ENCODE measurements at regions not wholly inside any gene's neighbourhood (a gene's known extent, or its start where the extent isn't known, plus 50 kb on each side); places are given as distances from the start of the nearest gene placed in this dataset.

DNA sequence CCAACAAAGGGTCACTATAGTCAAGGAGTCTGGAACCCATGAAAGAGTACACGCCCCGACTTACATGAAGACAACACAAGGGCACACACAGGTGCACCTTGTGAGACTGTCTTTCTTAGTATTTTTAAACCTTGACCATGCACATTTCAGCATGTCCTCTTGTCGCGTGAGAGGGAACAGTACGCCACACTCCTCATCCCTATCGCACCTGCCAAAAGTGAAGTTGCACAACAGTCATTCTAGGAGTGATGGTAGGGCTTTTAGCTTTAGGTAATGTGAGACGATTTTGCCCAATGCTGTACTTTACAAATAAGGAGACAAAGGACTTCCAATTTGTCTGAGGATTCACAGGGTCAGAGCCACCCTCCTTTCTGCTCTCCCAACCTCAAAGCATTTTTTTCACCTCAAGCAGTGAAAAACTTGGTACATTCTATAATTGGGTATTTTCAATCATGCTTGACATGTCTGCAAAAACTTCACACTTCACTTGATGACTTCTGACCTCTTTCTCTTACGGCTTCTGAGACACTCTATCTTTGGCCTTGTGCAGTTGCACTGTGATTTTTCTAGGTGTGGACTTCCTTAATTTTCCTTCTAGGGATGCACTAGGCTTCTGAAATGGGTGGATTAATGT lies 173.9 kb upstream of the GRB10 start:
- TF ChIP-seq, protein P1, sequence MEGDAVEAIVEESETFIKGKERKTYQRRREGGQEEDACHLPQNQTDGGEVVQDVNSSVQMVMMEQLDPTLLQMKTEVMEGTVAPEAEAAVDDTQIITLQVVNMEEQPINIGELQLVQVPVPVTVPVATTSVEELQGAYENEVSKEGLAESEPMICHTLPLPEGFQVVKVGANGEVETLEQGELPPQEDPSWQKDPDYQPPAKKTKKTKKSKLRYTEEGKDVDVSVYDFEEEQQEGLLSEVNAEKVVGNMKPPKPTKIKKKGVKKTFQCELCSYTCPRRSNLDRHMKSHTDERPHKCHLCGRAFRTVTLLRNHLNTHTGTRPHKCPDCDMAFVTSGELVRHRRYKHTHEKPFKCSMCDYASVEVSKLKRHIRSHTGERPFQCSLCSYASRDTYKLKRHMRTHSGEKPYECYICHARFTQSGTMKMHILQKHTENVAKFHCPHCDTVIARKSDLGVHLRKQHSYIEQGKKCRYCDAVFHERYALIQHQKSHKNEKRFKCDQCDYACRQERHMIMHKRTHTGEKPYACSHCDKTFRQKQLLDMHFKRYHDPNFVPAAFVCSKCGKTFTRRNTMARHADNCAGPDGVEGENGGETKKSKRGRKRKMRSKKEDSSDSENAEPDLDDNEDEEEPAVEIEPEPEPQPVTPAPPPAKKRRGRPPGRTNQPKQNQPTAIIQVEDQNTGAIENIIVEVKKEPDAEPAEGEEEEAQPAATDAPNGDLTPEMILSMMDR (conservative IDR thresholded peaks at IDR 0.05): no peak
- no peak for TF ChIP-seq ZFX (IDR thresholded peaks at IDR 0.05)
- H3K27ac ChIP-seq: no peak overlapping the region

DNA sequence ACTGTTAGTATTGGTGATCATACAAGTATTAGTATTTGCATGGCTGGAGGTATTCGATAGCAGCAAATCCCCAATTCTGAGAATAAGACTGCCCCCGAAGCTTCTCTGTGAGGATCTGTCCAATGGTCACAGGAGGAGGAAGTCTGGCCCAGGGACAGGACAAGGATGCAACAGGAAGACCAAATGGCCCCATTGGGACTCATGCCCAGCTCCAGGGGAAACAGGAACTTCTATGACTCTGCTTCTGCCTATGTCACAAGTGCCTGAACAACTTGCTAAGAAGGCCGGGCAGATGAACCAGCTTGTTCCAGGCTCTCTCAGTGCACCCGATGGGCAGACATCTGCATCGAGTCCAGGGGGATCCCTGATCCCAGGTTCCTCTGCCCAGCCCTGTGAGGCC lies 172.0 kb upstream of the GRB10 start:
- H3K27ac ChIP-seq: no peak overlapping the region
- TF ChIP-seq ZFX (IDR thresholded peaks at IDR 0.05): no peak
- TF ChIP-seq, protein P1 (conservative IDR thresholded peaks at IDR 0.05): no peak

DNA sequence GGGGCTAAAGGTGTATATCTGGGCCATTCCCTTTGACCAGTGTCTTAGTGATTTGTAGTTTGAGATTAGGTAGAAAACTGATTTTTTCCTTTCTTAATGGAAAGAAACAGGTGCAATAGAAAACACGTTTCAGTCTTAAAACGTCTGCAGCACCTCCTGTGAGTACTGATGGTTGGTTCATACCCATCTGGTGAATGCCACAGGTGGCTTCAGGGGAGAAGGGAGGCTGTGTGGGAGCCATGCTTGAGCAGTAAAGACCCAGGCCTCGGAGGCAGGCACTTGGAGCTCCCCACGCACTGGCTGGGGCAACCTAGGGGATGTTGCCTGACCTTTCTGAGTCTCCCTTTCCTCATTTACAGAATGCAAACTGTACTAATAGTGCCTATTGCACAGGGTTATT lies 171.5 kb upstream of the GRB10 start:
- TF ChIP-seq ZFX (IDR thresholded peaks at IDR 0.05): no peak
- TF ChIP-seq, protein P1 (conservative IDR thresholded peaks at IDR 0.05): no peak
- no peak overlapping the region for H3K27ac ChIP-seq

DNA sequence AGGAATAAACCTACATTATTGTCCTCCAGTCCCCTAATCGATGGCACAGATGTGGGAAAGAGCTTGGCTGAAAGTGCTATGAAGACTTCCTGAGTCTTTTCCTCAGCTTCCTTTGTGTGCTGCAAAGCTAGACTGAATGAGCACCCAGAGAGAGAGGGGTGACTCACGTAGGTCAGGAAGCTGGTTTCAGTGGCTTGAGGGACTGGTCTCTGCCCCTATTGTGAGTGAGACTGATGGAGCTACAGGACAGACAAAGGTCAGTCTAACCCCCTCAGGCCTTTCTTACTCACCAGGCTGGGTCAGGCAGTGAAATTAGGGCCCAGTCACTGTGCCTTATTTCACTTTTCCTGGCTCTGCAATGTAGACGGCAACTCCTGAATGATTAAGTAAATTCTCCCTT lies 171.1 kb upstream of the GRB10 start:
- no peak overlapping the region for H3K27ac ChIP-seq
- TF ChIP-seq ZFX (IDR thresholded peaks at IDR 0.05): no peak
- TF ChIP-seq, protein P1 (conservative IDR thresholded peaks at IDR 0.05): no peak

DNA sequence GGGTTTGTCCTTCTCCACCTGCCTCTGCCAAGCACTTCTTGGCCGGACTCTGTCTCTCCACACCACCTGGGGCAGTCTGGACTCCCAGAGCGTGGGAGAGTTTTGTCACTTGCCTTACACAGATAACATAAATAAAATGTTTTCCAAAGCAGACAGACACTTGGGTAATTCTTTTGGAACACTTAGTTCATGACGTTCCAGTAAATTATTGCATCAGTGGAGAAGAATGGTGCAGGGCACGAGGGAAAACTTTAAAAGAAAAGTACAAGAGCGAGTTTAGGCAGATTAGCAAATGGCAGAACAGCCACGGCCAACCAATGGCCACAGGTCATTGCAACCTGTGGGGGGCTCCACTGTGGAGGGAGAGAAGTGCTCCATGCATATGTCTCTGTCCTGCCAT lies 170.6 kb upstream of the GRB10 start:
- TF ChIP-seq, protein P1 (conservative IDR thresholded peaks at IDR 0.05): no peak
- no peak for TF ChIP-seq ZFX (IDR thresholded peaks at IDR 0.05)

DNA sequence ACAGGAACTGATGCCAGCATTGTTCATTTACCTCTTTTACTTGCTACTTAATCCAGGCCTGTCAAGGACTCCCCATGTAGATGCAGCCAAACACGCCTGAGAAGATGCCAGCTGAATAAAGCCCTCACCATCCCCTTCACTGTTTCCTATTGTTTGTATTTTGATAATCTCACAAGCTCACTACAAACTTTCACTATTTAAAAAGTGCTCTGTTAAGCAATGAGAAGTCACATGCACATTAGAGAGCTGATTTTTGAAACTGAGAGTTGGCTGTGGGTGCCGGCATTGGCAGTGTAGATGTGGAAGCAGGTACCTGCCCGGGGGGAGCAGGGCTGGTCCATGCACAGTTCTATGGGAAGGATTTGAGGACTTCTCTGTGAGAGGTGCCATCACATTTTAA lies 169.8 kb upstream of the GRB10 start:
- H3K27ac ChIP-seq: no peak overlapping the region
- TF ChIP-seq, protein P1 (conservative IDR thresholded peaks at IDR 0.05): no peak
- no peak for TF ChIP-seq ZFX (IDR thresholded peaks at IDR 0.05)

More for the DNA sequence above, 170.6 kb upstream of the GRB10 start:
- H3K27ac ChIP-seq: no peak overlapping the region

DNA sequence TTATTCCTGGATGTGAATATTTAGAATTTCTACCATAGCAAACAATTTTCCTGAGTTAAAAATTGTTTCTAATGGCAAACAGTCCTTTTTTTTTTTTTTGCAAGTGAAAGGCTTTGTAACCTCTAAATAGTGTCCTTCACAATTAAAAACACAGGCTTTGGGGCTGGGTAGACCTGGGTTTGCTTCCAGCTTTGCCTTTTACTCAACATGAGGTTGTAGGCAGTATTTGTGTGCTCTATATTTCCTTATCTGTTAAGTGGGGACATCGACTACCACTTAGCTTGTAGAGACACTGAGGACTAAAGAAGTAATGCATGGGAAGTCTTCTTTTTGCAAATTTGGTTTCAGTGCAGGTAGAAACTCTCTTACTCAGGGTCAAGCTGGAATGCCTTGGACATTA lies 169.4 kb upstream of the GRB10 start:
- H3K27ac ChIP-seq: no peak overlapping the region
- TF ChIP-seq, protein P1 (conservative IDR thresholded peaks at IDR 0.05): no peak
- TF ChIP-seq ZFX (IDR thresholded peaks at IDR 0.05): no peak

Measured in C4-2B (cell line).